Neural cell (in vitro differentiated cells): ENCODE measurements at regions not wholly inside any gene's neighbourhood (a gene's known extent, or its start where the extent isn't known, plus 50 kb on each side); places are given as distances from the start of the nearest gene placed in this dataset.

Experiments used
- H2AFZ ChIP-seq: fragments of 200-600, 300-800 bp; sonication (generic), shearing (Covaris generic); 2 replicates; pipeline ENCODE4 v1.6.0; 2014; ENCODE audit warnings: low read depth, mild to moderate bottlenecking, antibody characterized with exemption, low read length, moderate library complexity
- H3F3A ChIP-seq: fragments of 200-600 bp; shearing (Covaris generic); 2 replicates; pipeline ENCODE4 v1.6.1; 2016; ENCODE audit warnings: mild to moderate bottlenecking, moderate library complexity, mixed read lengths, antibody characterized with exemption, low read length; ENCODE audit not compliant: insufficient read depth, poor library complexity, severe bottlenecking
- H3K27ac ChIP-seq: fragments of 200-600, 300-800 bp; sonication (generic), shearing (Covaris generic); 2 replicates; pipeline ENCODE4 v1.5.1; 2014; ENCODE audit warnings: mild to moderate bottlenecking, low read length, moderate library complexity
- H3K27me3 ChIP-seq: fragments of 300-800, 200-600 bp; sonication (generic), shearing (Covaris generic); 2 replicates; pipeline ENCODE4 v1.6.0; 2014; ENCODE audit warnings: mild to moderate bottlenecking, low read depth, low read length, moderate library complexity; ENCODE audit not compliant: insufficient read depth
- H3K36me3 ChIP-seq: fragments of 300-800, 200-600 bp; sonication (generic), shearing (Covaris generic); 2 replicates; pipeline ENCODE4 v1.5.1; 2014; ENCODE audit warnings: mild to moderate bottlenecking, antibody characterized with exemption, low read length, moderate library complexity; ENCODE audit not compliant: insufficient read depth
- H3K4me2 ChIP-seq: fragments of 300-800, 200-600 bp; sonication (generic), shearing (Covaris generic); 2 replicates; pipeline ENCODE4 v1.6.0; 2014; ENCODE audit warnings: mild to moderate bottlenecking, low read length
- H3K4me3 ChIP-seq: fragments of 300-800, 200-600 bp; sonication (generic), shearing (Covaris generic); 2 replicates; pipeline ENCODE4 v1.5.1; 2014; ENCODE audit warnings: mild to moderate bottlenecking, low read length, moderate library complexity
- H3K79me2 ChIP-seq: fragments of 200-600 bp; shearing (Covaris generic); replicated peaks from 2 replicates; pipeline ENCODE4 v1.6.0; 2014; ENCODE audit warnings: mild to moderate bottlenecking, low read length, moderate library complexity; ENCODE audit not compliant: insufficient read depth
- H3K9ac ChIP-seq: fragments of 300-800, 200-600 bp; sonication (generic), shearing (Covaris generic); 2 replicates; pipeline ENCODE4 v1.6.1; 2016; ENCODE audit warnings: mild to moderate bottlenecking, low read length, mixed read lengths
- H3K9me2 ChIP-seq: fragments of 200-600 bp; shearing (Covaris generic); 2 replicates; pipeline ENCODE4 v1.6.1; 2016; ENCODE audit warnings: mild to moderate bottlenecking, low read length, mixed read lengths; ENCODE audit not compliant: insufficient read depth
- H3K9me3 ChIP-seq: fragments of 200-600, 300-800 bp; sonication (generic), shearing (Covaris generic); 2 replicates; pipeline ENCODE4 v1.6.1; 2016; ENCODE audit warnings: mild to moderate bottlenecking, mixed run types, low read length, moderate library complexity, mixed read lengths
- H4K20me1 ChIP-seq: fragments of 200-600 bp; shearing (Covaris generic); 2 replicates; pipeline ENCODE4 v1.6.1; 2016; ENCODE audit warnings: mild to moderate bottlenecking, mixed run types; ENCODE audit not compliant: insufficient read depth
- CTCF ChIP-seq: fragments of 450-650 bp; IDR thresholded peaks from 2 replicates; pipeline ENCODE4 v1.5.1; 2014; ENCODE audit warnings: antibody characterized with exemption, mild to moderate bottlenecking, moderate library complexity; ENCODE audit not compliant: poor library complexity, severe bottlenecking
- EP300 ChIP-seq: fragments of 450-650 bp; conservative IDR thresholded peaks from 2 replicates; pipeline ENCODE4 v1.6.1; 2014; ENCODE audit warnings: antibody characterized with exemption, mild to moderate bottlenecking, moderate library complexity; ENCODE audit not compliant: poor library complexity, severe bottlenecking
- EZH2 ChIP-seq: fragments of 200-600, 300-800 bp; shearing (Covaris generic), sonication (generic); IDR thresholded peaks from 2 replicates; pipeline ENCODE4 v1.6.1; 2014; ENCODE audit warnings: antibody characterized with exemption, low read length, borderline replicate concordance, mild to moderate bottlenecking; ENCODE audit not compliant: insufficient read depth, poor library complexity, severe bottlenecking
- MXI1 ChIP-seq: fragments of 450-650 bp; conservative IDR thresholded peaks from 2 replicates; pipeline ENCODE4 v1.6.1; 2014; ENCODE audit warnings: antibody characterized with exemption, mild to moderate bottlenecking; ENCODE audit not compliant: poor library complexity, severe bottlenecking
- POLR2AphosphoS5 ChIP-seq: IDR thresholded peaks from 2 replicates; pipeline ENCODE4 v1.6.1; 2012
- RAD21 ChIP-seq: fragments of 450-650 bp; conservative IDR thresholded peaks from 2 replicates; pipeline ENCODE4 v1.6.1; 2014; ENCODE audit warnings: antibody characterized with exemption, mild to moderate bottlenecking, moderate library complexity
- REST ChIP-seq: IDR thresholded peaks from 2 replicates; pipeline ENCODE4 v1.6.1; 2012; ENCODE audit warnings: borderline replicate concordance
- SMC3 ChIP-seq: fragments of 450-650 bp; conservative IDR thresholded peaks from 2 replicates; pipeline ENCODE4 v1.6.1; 2014; ENCODE audit warnings: antibody characterized with exemption, mild to moderate bottlenecking, moderate library complexity; ENCODE audit not compliant: poor library complexity
- TAF1 ChIP-seq: IDR thresholded peaks from 2 replicates; pipeline ENCODE4 v1.6.1; 2012; ENCODE audit warnings: low read depth

GRCh38 chr6:170032706-170033309 is 258.1 kb downstream of the DLL1 start:
- no peaks in the 10 kb centered on the region for H3K9me3 ChIP-seq
- H3K27me3 ChIP-seq, result no peaks in the 10 kb centered on the region
- no peaks in the 10 kb centered on the region for H3K79me2 ChIP-seq
- H3K27ac ChIP-seq, result no peak overlapping the region
- no peak overlapping the region for H3K4me3 ChIP-seq
- H3F3A ChIP-seq, result no peaks in the 10 kb centered on the region
- no peaks in the 10 kb centered on the region for H3K9me2 ChIP-seq
- H3K36me3 ChIP-seq, result no peaks in the 10 kb centered on the region
- TF ChIP-seq CTCF, result no peak
- no peak for TF ChIP-seq TAF1
- no peak for TF ChIP-seq EP300
- no peak for TF ChIP-seq RAD21
- no peak for TF ChIP-seq EZH2
- no peak for TF ChIP-seq POLR2AphosphoS5
- no peak for TF ChIP-seq SMC3
- TF ChIP-seq REST, result no peak
- no peak for TF ChIP-seq MXI1
- no peak overlapping the region for H2AFZ ChIP-seq
- no peak overlapping the region for H3K9ac ChIP-seq
- no peak overlapping the region for H3K4me2 ChIP-seq
- H4K20me1 ChIP-seq, result no peaks in the 10 kb centered on the region

DNA sequence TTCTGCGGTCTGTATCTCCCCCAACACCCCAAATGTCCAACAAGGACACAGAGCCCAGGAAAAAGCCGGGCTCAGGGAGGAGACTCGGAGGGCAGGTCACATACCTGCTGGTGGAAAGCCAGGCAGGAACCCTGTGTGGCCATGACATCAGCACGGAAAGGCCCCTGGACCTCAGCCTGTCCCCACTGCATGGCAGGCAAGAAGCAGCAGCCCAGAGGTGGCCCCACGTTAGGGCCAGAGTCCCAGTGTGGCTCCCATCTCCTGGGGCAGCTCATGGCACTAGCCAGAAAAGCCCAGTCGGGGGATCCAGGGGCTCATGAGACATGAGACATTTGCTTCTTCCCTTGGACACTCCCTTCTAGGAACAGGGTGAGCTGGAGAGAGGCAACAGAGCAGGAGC is 258.7 kb downstream of the DLL1 start:
- H4K20me1 ChIP-seq, result no peaks in the 10 kb centered on the region
- no peaks in the 10 kb centered on the region for H3K9me3 ChIP-seq
- no peaks in the 10 kb centered on the region for H3K79me2 ChIP-seq
- no peaks in the 10 kb centered on the region for H3K36me3 ChIP-seq
- H3K9me2 ChIP-seq, result no peaks in the 10 kb centered on the region
- TF ChIP-seq MXI1, result no peak
- TF ChIP-seq REST, result no peak
- H3F3A ChIP-seq, result no peaks in the 10 kb centered on the region
- H3K4me2 ChIP-seq, result no peak overlapping the region
- H3K9ac ChIP-seq, result no peak overlapping the region
- no peak overlapping the region for H3K27ac ChIP-seq
- H3K27me3 ChIP-seq, result no peaks in the 10 kb centered on the region
- H3K4me3 ChIP-seq, result no peak overlapping the region
- no peak overlapping the region for H2AFZ ChIP-seq
